GM12878 (cell line): ENCODE measurements at regions not wholly inside any gene's neighbourhood (a gene's known extent, or its start where the extent isn't known, plus 50 kb on each side); places are given as distances from the start of the nearest gene placed in this dataset.

Experiments
- ATAC-seq: fragments of 200-7000 bp; cut with Tn5 transposase; 3 replicates; pipeline ENCODE4 v1.9.1; 2020; ENCODE audit warnings: mild to moderate bottlenecking, moderate library complexity
- BruUV-seq: library from RNA; stranded (reverse); fragments of 400-500 nt; replicated peaks from 2 replicates; lab custom pipeline; 2021; lab: Mats Ljungman, UMichigan
- CTCF ChIA-PET: fragments of 300-600 bp; sonication (Branson Sonifier 250); formaldehyde crosslinking; extraction: SDS; loops from one replicate; lab custom pipeline; 2021; ENCODE audit warnings: inconsistent platforms; lab: Yijun Ruan, JAX
- POLR2A ChIA-PET: fragments of 350-600 bp; formaldehyde crosslinking; extraction: SDS; loops from one replicate; lab custom pipeline; 2021; ENCODE audit warnings: inconsistent platforms; lab: Charles Lee
- RAD21 ChIA-PET: fragments of 300-600 bp; sonication (Branson Sonifier 250); formaldehyde crosslinking; loops from one replicate; lab custom pipeline; 2023; ENCODE audit warnings: antibody characterized with exemption; ENCODE audit not compliant: unreplicated experiment; lab: Charles Lee
- SMC1A ChIA-PET: fragments of 300-600 bp; sonication (Branson Sonifier 250); formaldehyde crosslinking; loops from one replicate; lab custom pipeline; 2023; ENCODE audit not compliant: unreplicated experiment, uncharacterized antibody; lab: Charles Lee
- DNase-seq: peaks from one replicate; pipeline ENCODE4 v3.0.0-alpha.2; 2011; ENCODE audit warnings: low read depth, low spot score
- FAIRE-seq: peaks from 3 replicates; lab custom pipeline; 2011; peaks lifted over from hg19 to GRCh38; lab: Jason Lieb, UNC
- H2AFZ ChIP-seq: 2 replicates; pipeline ENCODE4 v1.6.0; 2011; ENCODE audit warnings: low read depth, low read length, control low read depth; ENCODE audit not compliant: control insufficient read depth
- H3K27ac ChIP-seq: 2 replicates; pipeline ENCODE4 v1.5.1; 2011; ENCODE audit warnings: control low read depth; ENCODE audit not compliant: control insufficient read depth, insufficient read depth
- H3K27me3 ChIP-seq, 2 experiments: replicated peaks in 1 of 2; 2 replicates each; pipeline versions ENCODE4 v1.6.0 to v1.6.1; 2011; ENCODE audit warnings: low read length in 1 of 2; ENCODE audit not compliant: control insufficient read depth in 2 of 2, insufficient read depth in 2 of 2
- H3K36me3 ChIP-seq, 2 experiments: 2 replicates each; pipeline ENCODE4 v1.5.1; 2011; ENCODE audit warnings: low read length in 1 of 2; ENCODE audit not compliant: control insufficient read depth in 2 of 2, insufficient read depth in 2 of 2
- H3K4me1 ChIP-seq: 2 replicates; pipeline ENCODE4 v1.6.1; 2011; ENCODE audit warnings: mild to moderate bottlenecking, low read length, moderate library complexity, mixed read lengths; ENCODE audit not compliant: control insufficient read depth, insufficient read depth
- H3K4me2 ChIP-seq: 2 replicates; pipeline ENCODE4 v1.6.0; 2011; ENCODE audit warnings: control low read depth; ENCODE audit not compliant: control insufficient read depth, insufficient read depth
- H3K4me3 ChIP-seq: fragments of 200-600 bp; sonication (generic); 2 replicates; pipeline ENCODE4 v1.5.1; 2016
- H3K79me2 ChIP-seq: 2 replicates; pipeline ENCODE4 v1.6.0; 2011; ENCODE audit warnings: low read length; ENCODE audit not compliant: control insufficient read depth, insufficient read depth
- H3K9ac ChIP-seq: 2 replicates; pipeline ENCODE4 v1.8.0; 2011; ENCODE audit warnings: low read length, control low read depth, mixed read lengths; ENCODE audit not compliant: control insufficient read depth, insufficient read depth
- H3K9me3 ChIP-seq: replicated peaks from 3 replicates; pipeline ENCODE4 v1.5.1; 2011; ENCODE audit warnings: mild to moderate bottlenecking, low read length; ENCODE audit not compliant: control insufficient read depth, insufficient read depth
- H4K20me1 ChIP-seq: 2 replicates; pipeline ENCODE4 v1.6.0; 2011; ENCODE audit not compliant: control insufficient read depth, insufficient read depth
- BHLHE40 ChIP-seq, 2 experiments: fragments of 450-650 bp in 1 of 2; IDR thresholded peaks; 2 replicates each; pipeline ENCODE4 v1.6.1; 2011 to 2017; ENCODE audit warnings: low read depth in 2 of 2, borderline replicate concordance in 1 of 2, improper control_type of control experiment in 1 of 2, low read length in 1 of 2, mild to moderate bottlenecking in 1 of 2
- CEBPB ChIP-seq, 2 experiments: fragments of 150-350 bp in 1 of 2; IDR thresholded peaks; 2 replicates each; pipeline ENCODE4 v1.6.1; 2012 to 2014; ENCODE audit warnings: low read depth in 2 of 2, low read length in 2 of 2, borderline replicate concordance in 1 of 2, inconsistent platforms in 1 of 2
- EED ChIP-seq: sonication (generic); IDR thresholded peaks from 2 replicates; pipeline ENCODE4 v1.6.1; 2016; ENCODE audit warnings: antibody characterized with exemption, low read depth
- HDAC2 ChIP-seq: fragments of 200-600 bp; sonication (generic); IDR thresholded peaks from 2 replicates; pipeline ENCODE4 v1.6.1; 2017
- IKZF1 ChIP-seq: fragments of 450-650 bp; conservative IDR thresholded peaks from 2 replicates; pipeline ENCODE4 v1.6.1; 2017; ENCODE audit warnings: antibody characterized with exemption, mild to moderate bottlenecking
- PML ChIP-seq: IDR thresholded peaks from 2 replicates; pipeline ENCODE4 v1.6.1; 2012; ENCODE audit warnings: low read length, inconsistent platforms
- POLR2A ChIP-seq: IDR thresholded peaks from 2 replicates; pipeline ENCODE4 v1.6.1; 2011; ENCODE audit warnings: low read depth, mild to moderate bottlenecking, low read length
- POLR2AphosphoS2 ChIP-seq: IDR thresholded peaks from 2 replicates; pipeline ENCODE4 v1.6.1; 2011; ENCODE audit warnings: low read depth, mild to moderate bottlenecking, low read length, improper control_type of control experiment, moderate library complexity
- SMARCA5 ChIP-seq: fragments of 450-650 bp; IDR thresholded peaks from 2 replicates; pipeline ENCODE4 v1.6.1; 2017; ENCODE audit warnings: mild to moderate bottlenecking
- SP1 ChIP-seq: IDR thresholded peaks from one replicate; pipeline ENCODE4 v1.6.1; 2011; ENCODE audit warnings: low read depth, low read length
- SUPT20H ChIP-seq: IDR thresholded peaks from 2 replicates; pipeline ENCODE4 v1.6.1; 2011; ENCODE audit warnings: low read depth, mild to moderate bottlenecking, low read length, moderate library complexity, borderline replicate concordance; ENCODE audit not compliant: control insufficient read depth
- ZBED1 ChIP-seq: IDR thresholded peaks from 2 replicates; pipeline ENCODE4 v1.6.1; 2016; ENCODE audit warnings: borderline replicate concordance
- ZNF24 ChIP-seq: fragments of 450-650 bp; IDR thresholded peaks from 2 replicates; pipeline ENCODE4 v1.6.1; 2017; ENCODE audit warnings: antibody characterized with exemption, mild to moderate bottlenecking
- ZNF622 ChIP-seq: fragments of 450-650 bp; IDR thresholded peaks from 2 replicates; pipeline ENCODE4 v1.6.1; 2017; ENCODE audit warnings: mild to moderate bottlenecking, inconsistent platforms
- WGBS: methylation state at CpG from one replicate; pipeline ENCODE4 v1.1.6; 2016; ENCODE audit warnings: low lambda C conversion rate; ENCODE audit not compliant: insufficient replicate concordance, insufficient coverage; ENCODE audit errors: missing lambda C conversion rate; 5-methylcytosine and 5-hydroxymethylcytosine counted together
- in situ Hi-C: fragments of 300-500 bp; cut with MboI; formaldehyde crosslinking; loops from 9 replicates; pipeline ENCODE4 v1.14.3; 2018; ENCODE audit warnings: mixed read lengths
- intact Hi-C: fragments of 100-400 bp; cut with micrococcal nuclease; formaldehyde crosslinking; loops from one replicate; pipeline ENCODE4 v1.14.2; 2022; ENCODE audit not compliant: unreplicated experiment
- TF ChIP-seq, protein P1 (sequence below): fragments of 450-650 bp; IDR thresholded peaks from 2 replicates; pipeline ENCODE4 v1.6.1; 2018; ENCODE audit warnings: mild to moderate bottlenecking, low read depth, moderate library complexity; ENCODE audit not compliant: partially characterized antibody
- TF ChIP-seq, protein P2 (sequence below), 3 experiments: IDR thresholded peaks in 2 of 3; conservative IDR thresholded peaks in 1 of 3; 2 replicates each; pipeline ENCODE4 v1.5.1; 2011; ENCODE audit warnings: low read depth in 3 of 3, low read length in 3 of 3, mild to moderate bottlenecking in 3 of 3, control low read depth in 2 of 3, moderate library complexity in 2 of 3, inconsistent platforms in 1 of 3, mixed read lengths in 1 of 3; ENCODE audit not compliant: control insufficient read depth in 2 of 3, insufficient read depth in 1 of 3; ENCODE audit errors: extremely low read depth in 1 of 3

DNA sequence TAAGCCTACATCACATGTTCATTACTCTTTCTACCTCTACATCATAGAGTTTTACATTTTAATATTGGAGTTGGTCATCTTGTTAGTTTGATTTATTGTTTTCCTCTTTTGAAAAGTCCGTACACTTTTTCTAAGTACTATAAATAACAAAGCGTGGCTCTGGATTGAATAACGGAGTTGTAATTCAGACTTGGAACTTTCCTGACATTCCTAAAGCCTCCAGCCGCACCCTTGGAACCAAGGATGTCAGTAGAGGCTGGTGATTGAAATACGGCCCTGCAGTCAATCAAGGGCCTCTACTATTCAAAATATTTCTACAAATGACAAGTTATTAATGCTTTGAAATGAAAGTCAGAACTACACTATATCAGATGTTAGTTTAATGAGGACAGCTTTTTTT is 301.9 kb upstream of the TBX18 start:
- ChIA-PET POLR2A (no interaction called here), CTCF (no interaction called here), SMC1A (no interaction called here), RAD21 (no interaction called here)
- no peak for ATAC-seq
- no TSS peak for BruUV-seq
- Histone ChIP-seq H2AFZ (no peak overlapping the region), H3K27ac (no peak overlapping the region), H3K36me3 (no peaks in the 10 kb centered on the region), H3K4me3 (no peak overlapping the region), H3K9ac (no peak overlapping the region), H3K9me3 (no peaks in the 10 kb centered on the region), H3K27me3 (no peaks in the 10 kb centered on the region; a peak in 1 of 4 replicates), H3K79me2 (no peaks in the 10 kb centered on the region), H4K20me1 (no peaks in the 10 kb centered on the region), H3K4me1 (no peaks in the 10 kb centered on the region), H3K4me2 (no peak overlapping the region)
- intact Hi-C loops = no loop called here
- in situ Hi-C loops = no loop called here
- WGBS = 3% methylated on average over 5 of the region's 5 CpGs
- no peak for TF ChIP-seq ZNF622
- TF ChIP-seq, protein P1, sequence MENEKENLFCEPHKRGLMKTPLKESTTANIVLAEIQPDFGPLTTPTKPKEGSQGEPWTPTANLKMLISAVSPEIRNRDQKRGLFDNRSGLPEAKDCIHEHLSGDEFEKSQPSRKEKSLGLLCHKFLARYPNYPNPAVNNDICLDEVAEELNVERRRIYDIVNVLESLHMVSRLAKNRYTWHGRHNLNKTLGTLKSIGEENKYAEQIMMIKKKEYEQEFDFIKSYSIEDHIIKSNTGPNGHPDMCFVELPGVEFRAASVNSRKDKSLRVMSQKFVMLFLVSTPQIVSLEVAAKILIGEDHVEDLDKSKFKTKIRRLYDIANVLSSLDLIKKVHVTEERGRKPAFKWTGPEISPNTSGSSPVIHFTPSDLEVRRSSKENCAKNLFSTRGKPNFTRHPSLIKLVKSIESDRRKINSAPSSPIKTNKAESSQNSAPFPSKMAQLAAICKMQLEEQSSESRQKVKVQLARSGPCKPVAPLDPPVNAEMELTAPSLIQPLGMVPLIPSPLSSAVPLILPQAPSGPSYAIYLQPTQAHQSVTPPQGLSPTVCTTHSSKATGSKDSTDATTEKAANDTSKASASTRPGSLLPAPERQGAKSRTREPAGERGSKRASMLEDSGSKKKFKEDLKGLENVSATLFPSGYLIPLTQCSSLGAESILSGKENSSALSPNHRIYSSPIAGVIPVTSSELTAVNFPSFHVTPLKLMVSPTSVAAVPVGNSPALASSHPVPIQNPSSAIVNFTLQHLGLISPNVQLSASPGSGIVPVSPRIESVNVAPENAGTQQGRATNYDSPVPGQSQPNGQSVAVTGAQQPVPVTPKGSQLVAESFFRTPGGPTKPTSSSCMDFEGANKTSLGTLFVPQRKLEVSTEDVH = no peak
- DNase-seq = no peak
- FAIRE-seq = no peak

DNA sequence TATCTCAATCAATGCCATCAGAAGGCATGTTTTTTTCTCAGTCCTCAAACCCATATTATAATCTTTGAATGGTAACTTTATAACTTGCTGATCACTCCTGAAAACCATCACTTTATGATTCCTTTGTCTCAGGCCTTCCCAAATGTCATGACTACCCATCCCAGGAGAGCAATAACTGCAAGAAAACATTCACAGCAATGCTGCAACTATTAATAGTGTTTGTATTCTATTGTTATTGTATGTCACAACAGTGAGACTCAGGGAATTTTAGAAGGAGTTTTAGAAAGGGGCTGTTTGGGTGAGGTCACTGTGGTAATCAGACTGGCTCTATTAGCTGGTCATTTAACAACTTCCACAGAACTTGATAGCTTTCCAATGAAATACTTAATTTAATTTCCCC is 301.4 kb upstream of the TBX18 start:
- intact Hi-C loops (no loop called here), in situ Hi-C loops (no loop called here)
- no peak overlapping the region for H3K27ac ChIP-seq
- DNase-seq (no peak), ATAC-seq (no peak), FAIRE-seq (no peak)
- H3K4me1 ChIP-seq = no peaks in the 10 kb centered on the region
- no peaks in the 10 kb centered on the region for H3K79me2 ChIP-seq
- no peak overlapping the region for H2AFZ ChIP-seq
- ChIA-PET CTCF (no interaction called here), RAD21 (no interaction called here), SMC1A (no interaction called here), POLR2A (no interaction called here)
- H3K27me3 ChIP-seq = no peaks in the 10 kb centered on the region; a peak in 1 of 4 replicates
- H3K9me3 ChIP-seq = no peaks in the 10 kb centered on the region
- TF ChIP-seq HDAC2 (no peak), SUPT20H (no peak), IKZF1 (no peak), POLR2AphosphoS2 (no peak), ZBED1 (no peak), PML (no peak), CEBPB (IDR thresholded peaks at IDR 0.05; ENCODE audit: borderline replicate concordance in 1 of 2, low read depth in 2 of 2, low read length in 2 of 2) (no peak), ZNF24 (no peak), SMARCA5 (no peak), BHLHE40 (IDR thresholded peaks at IDR 0.05; ENCODE audit: borderline replicate concordance in 1 of 2, low read depth in 2 of 2, low read length in 1 of 2) (no peak), POLR2A (no peak), SP1 (no peak), EED (no peak)
- TF ChIP-seq, protein P2, sequence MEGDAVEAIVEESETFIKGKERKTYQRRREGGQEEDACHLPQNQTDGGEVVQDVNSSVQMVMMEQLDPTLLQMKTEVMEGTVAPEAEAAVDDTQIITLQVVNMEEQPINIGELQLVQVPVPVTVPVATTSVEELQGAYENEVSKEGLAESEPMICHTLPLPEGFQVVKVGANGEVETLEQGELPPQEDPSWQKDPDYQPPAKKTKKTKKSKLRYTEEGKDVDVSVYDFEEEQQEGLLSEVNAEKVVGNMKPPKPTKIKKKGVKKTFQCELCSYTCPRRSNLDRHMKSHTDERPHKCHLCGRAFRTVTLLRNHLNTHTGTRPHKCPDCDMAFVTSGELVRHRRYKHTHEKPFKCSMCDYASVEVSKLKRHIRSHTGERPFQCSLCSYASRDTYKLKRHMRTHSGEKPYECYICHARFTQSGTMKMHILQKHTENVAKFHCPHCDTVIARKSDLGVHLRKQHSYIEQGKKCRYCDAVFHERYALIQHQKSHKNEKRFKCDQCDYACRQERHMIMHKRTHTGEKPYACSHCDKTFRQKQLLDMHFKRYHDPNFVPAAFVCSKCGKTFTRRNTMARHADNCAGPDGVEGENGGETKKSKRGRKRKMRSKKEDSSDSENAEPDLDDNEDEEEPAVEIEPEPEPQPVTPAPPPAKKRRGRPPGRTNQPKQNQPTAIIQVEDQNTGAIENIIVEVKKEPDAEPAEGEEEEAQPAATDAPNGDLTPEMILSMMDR (IDR thresholded peaks at IDR 0.05 in 2 of 3, conservative IDR thresholded peaks at IDR 0.05 in 1 of 3; ENCODE audit: control insufficient read depth in 2 of 3, extremely low read depth in 1 of 3, insufficient read depth in 1 of 3, low read depth in 3 of 3, low read length in 3 of 3) = no peak
- no peak overlapping the region for H3K9ac ChIP-seq
- no peak overlapping the region for H3K4me2 ChIP-seq
- H3K36me3 ChIP-seq = no peaks in the 10 kb centered on the region
- H3K4me3 ChIP-seq = no peak overlapping the region
- BruUV-seq = no TSS peak
- H4K20me1 ChIP-seq = no peaks in the 10 kb centered on the region
